Muscle of leg (tissue), 3 donors: ENCODE measurements at regions not wholly inside any gene's neighbourhood (a gene's known extent, or its start where the extent isn't known, plus 50 kb on each side); places are given as distances from the start of the nearest gene placed in this dataset.

Source experiments
- DNase-seq: peaks from one replicate; pipeline ENCODE4 v3.0.0; 2013
- H3K27ac ChIP-seq: one replicate; pipeline ENCODE4 v1.5.1; 2013; ENCODE audit warnings: mild to moderate bottlenecking, low read length, control low read depth
- H3K27me3 ChIP-seq: one replicate; pipeline ENCODE4 v1.6.1; 2013; ENCODE audit warnings: low read length; ENCODE audit not compliant: control insufficient read depth, insufficient read depth
- H3K36me3 ChIP-seq: one replicate; pipeline ENCODE4 v1.6.1; 2013; ENCODE audit warnings: low read length; ENCODE audit not compliant: control insufficient read depth, insufficient read depth
- H3K4me1 ChIP-seq: one replicate; pipeline ENCODE4 v1.6.1; 2013; ENCODE audit warnings: low read length; ENCODE audit not compliant: control insufficient read depth, insufficient read depth
- H3K4me3 ChIP-seq: one replicate; pipeline ENCODE4 v1.5.1; 2013; ENCODE audit warnings: low read length, control low read depth
- H3K9me3 ChIP-seq: replicated peaks from 2 replicates; pipeline ENCODE4 v1.6.1; 2013; ENCODE audit warnings: low read depth, low read length; ENCODE audit not compliant: control insufficient read depth
- WGBS: methylation state at CpG from one replicate; pipeline ENCODE4 v1.1.5; 2013; ENCODE audit warnings: missing lambda C conversion rate; ENCODE audit not compliant: insufficient coverage; 5-methylcytosine and 5-hydroxymethylcytosine counted together

DNA sequence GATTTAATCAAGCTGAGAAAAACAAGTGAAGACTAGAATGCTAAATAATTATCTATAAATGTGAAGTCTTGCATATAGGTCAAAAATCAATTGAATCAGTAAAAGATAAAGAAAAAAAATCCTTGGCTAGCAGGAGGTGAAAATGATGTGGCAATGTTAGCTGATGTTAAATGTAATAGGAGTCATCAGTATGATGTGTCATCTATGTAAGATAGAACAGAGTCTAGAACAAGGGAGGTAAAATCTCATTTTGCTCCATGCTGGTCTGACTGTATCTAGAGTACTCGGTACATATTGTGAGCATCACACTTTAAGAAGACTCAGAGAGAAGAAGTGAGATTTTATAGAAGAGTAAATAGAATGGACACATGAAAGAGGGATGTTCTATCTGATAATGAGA is 721.2 kb downstream of the ETS1 start:
- Histone ChIP-seq H3K4me3 (no peak overlapping the region), H3K36me3 (no peaks in the 10 kb centered on the region), H3K27me3 (no peaks in the 10 kb centered on the region), H3K9me3 (no peaks in the 10 kb centered on the region), H3K4me1 (peaks cover 2% of the 10 kb centered on the region), H3K27ac (no peak overlapping the region)
- no peak for DNase-seq
- WGBS, result no CpG with 5 or more reads among the region's 1 CpG

DNA sequence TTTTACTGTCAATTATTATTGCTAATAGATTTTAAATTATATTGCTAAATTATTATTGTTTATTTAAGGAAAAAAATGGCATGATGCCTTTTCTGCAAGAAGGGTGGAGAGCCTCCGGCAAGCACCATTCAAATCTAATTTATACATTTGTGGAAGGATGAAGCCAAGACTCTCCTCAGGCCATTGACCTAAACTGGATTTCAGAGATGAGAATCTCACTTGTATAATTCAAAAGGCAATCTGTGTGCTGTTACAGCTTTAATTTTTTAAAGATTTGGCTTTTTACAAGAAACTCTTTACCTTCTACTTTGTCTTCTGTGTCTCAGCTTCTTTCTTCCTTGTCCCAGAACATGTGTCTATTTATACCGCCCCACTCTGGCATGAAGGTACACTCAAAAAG is 722.5 kb downstream of the ETS1 start:
- WGBS, result no CpG with 5 or more reads among the region's 2 CpGs
- H3K27me3 ChIP-seq, result no peaks in the 10 kb centered on the region
- no peak overlapping the region for H3K4me3 ChIP-seq
- no peaks in the 10 kb centered on the region for H3K36me3 ChIP-seq
- H3K9me3 ChIP-seq, result no peaks in the 10 kb centered on the region
- H3K27ac ChIP-seq, result no peak overlapping the region
- peaks cover 2% of the 10 kb centered on the region for H3K4me1 ChIP-seq
- DNase-seq, result no peak

- no peaks in the 10 kb centered on the region for H3K36me3 ChIP-seq
- H3K4me3 ChIP-seq, result no peak overlapping the region
- H3K27ac ChIP-seq, result no peak overlapping the region
- no CpG with 5 or more reads among the region's 2 CpGs for WGBS
- peaks cover 4% of the 10 kb centered on the region for H3K4me1 ChIP-seq
- no peaks in the 10 kb centered on the region for H3K27me3 ChIP-seq
- DNase-seq, result no peak
- H3K9me3 ChIP-seq, result no peaks in the 10 kb centered on the region
Observed at GRCh38 chr11:127862406-127862805, 725.0 kb downstream of the ETS1 start.

- Histone ChIP-seq H3K36me3 (no peaks in the 10 kb centered on the region), H3K4me1 (peaks cover 4% of the 10 kb centered on the region), H3K27me3 (no peaks in the 10 kb centered on the region), H3K9me3 (no peaks in the 10 kb centered on the region), H3K4me3 (no peak overlapping the region), H3K27ac (no peak overlapping the region)
- WGBS, result 77% methylated on average over 5 of the region's 6 CpGs
- peak; percentile 13 for DNase-seq
Observed at GRCh38 chr11:127859941-127860354, 727.4 kb downstream of the ETS1 start.

DNA sequence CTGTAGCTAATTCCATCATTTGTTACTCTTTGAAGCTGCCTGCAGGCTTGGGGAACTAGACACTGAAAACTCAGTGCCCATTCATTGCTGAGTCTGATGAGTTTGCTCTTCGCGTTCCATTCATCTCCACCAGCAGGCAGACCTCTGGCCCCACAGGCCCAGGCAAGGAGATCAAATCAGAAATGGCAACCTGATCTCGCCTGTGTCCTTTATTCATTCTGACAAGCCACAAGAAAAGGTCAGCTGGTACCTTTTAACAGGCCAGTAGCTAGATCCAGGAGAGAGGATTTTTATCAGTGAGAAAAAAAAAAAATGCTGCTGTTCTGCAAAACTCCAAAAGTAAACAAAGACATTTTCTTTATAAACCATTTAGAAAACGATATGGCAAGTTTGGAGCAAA is 742.5 kb downstream of the ETS1 start:
- DNase-seq, result no peak
- H3K4me1 ChIP-seq, result no peaks in the 10 kb centered on the region
- no peaks in the 10 kb centered on the region for H3K9me3 ChIP-seq
- no peak overlapping the region for H3K4me3 ChIP-seq
- no peaks in the 10 kb centered on the region for H3K36me3 ChIP-seq
- no peaks in the 10 kb centered on the region for H3K27me3 ChIP-seq
- 33% methylated on average over 1 of the region's 4 CpGs for WGBS
- H3K27ac ChIP-seq, result no peak overlapping the region

DNA sequence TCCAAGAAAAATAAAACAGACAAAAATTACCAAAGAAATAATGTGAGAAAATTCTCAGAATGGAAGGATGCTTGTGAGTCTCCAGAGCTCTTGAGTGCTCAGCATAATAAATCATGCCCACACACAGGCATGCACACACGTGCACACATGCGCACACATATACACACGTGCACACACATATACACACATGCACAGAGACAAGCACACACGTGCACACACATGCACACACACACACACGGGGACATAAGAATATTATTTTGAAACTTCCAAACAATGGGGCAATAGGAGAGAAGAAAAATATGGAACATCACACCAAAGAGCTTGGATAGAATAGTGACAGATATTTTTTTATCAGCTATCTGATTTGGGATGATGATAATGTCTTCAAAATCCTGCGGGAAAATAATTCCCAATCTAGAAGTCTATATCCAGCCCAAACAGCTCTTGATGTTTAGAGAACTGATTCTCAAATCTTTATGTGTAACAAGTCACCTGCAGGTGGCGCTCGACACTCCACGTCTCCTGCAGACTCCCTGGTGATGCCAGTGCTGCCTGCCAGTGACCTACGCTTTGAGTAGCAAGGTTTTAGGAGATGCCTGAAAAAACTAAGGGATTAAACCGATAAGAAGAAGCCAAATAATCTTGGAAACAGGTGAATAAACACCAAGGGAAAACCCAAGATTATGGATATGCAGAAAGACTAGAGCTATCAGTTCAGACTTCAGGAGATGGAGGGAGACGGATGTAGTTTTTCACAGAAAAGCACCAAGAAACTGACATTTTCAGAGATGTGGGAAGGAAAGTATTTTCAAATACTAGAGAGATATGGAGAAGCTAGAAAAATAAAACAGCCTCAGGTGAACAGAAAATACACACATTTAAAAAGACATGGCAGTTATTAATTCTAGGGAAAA is 743.6 kb downstream of the ETS1 start:
- 4% methylated on average over 4 of the region's 12 CpGs for WGBS
- Histone ChIP-seq H3K4me1 (no peaks in the 10 kb centered on the region), H3K36me3 (no peaks in the 10 kb centered on the region), H3K9me3 (no peaks in the 10 kb centered on the region), H3K27ac (no peak overlapping the region), H3K27me3 (no peaks in the 10 kb centered on the region), H3K4me3 (no peak overlapping the region)
- peak; percentile 45 for DNase-seq

- Histone ChIP-seq H3K4me1 (no peaks in the 10 kb centered on the region), H3K36me3 (no peaks in the 10 kb centered on the region), H3K9me3 (no peaks in the 10 kb centered on the region), H3K27ac (no peak overlapping the region), H3K4me3 (no peak overlapping the region), H3K27me3 (no peaks in the 10 kb centered on the region)
- no peak for DNase-seq
- no CpG with 5 or more reads among the region's 4 CpGs for WGBS
Observed at GRCh38 chr11:127825183-127825582, 762.2 kb downstream of the ETS1 start.

DNA sequence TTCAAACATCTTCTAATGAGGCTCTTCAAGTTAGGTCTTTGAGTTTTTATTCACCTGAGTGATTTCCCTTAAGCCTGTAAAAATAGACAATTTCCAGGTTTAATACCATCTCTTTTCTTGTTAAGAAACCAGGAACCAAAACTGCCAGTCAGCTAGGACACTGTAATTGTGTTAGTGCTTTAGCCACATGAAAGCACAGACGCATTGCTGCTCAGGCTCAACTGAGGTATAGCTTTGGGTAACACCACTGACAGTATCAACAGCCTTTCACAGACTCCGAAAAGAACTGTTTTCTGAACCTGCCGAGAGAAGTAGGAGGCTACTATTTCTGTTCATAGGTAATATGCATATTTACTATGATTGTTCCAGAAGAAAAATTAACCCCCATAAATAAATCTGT is 768.7 kb downstream of the ETS1 start:
- no CpG with 5 or more reads among the region's 3 CpGs for WGBS
- Histone ChIP-seq H3K4me1 (no peaks in the 10 kb centered on the region), H3K9me3 (no peaks in the 10 kb centered on the region), H3K27ac (no peak overlapping the region), H3K4me3 (no peak overlapping the region), H3K36me3 (no peaks in the 10 kb centered on the region), H3K27me3 (no peaks in the 10 kb centered on the region)
- DNase-seq, result no peak

DNA sequence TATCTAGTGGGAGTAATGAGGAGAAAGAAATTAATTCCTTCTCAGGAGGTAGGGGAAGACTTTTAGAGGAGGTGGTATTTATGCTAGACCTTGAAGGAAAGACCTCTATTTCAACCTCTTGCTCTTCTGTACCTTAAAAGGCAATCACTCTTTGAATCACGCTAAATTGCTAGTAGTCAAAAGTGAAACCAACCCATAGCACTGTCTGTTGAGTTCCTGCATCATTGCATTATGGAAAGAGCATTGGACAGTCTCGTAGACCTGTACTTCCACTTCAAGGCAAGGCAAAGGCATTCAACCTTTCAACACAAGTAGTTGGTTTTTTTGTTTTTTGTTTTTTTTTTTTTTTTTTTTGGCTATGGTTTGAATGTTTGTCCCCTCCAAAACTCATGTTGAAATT is 770.4 kb downstream of the ETS1 start:
- 88% methylated on average over 1 of the region's 2 CpGs for WGBS
- DNase-seq, result no peak
- Histone ChIP-seq H3K4me3 (no peak overlapping the region), H3K4me1 (no peaks in the 10 kb centered on the region), H3K36me3 (no peaks in the 10 kb centered on the region), H3K9me3 (no peaks in the 10 kb centered on the region), H3K27ac (no peak overlapping the region), H3K27me3 (no peaks in the 10 kb centered on the region)

- H3K27ac ChIP-seq, result no peak overlapping the region
- H3K4me1 ChIP-seq, result no peaks in the 10 kb centered on the region
- DNase-seq, result no peak
- no peak overlapping the region for H3K4me3 ChIP-seq
- H3K27me3 ChIP-seq, result no peaks in the 10 kb centered on the region
- no peaks in the 10 kb centered on the region for H3K9me3 ChIP-seq
- no peaks in the 10 kb centered on the region for H3K36me3 ChIP-seq
Observed at GRCh38 chr11:127815331-127815730, 772.0 kb downstream of the ETS1 start.

DNA sequence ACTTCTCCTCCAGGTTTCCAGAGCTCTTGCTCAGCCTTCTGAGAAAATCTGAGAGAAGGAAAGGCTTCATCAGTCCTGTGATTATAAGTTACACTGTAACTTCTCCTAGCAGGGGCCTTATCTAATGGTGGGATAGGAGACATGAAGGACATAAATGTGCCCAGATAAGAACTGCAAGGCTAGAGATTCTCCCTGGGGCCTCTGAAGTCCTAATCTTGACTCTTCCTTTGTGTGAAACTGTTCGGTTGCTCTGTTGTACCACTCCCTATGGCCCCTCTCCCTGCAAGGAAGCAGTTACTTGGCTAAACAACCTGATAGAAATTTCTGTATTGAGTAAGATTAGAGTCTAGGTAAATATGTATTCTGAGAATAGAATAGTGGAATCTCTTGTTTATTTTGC is 780.9 kb downstream of the ETS1 start:
- Histone ChIP-seq H3K4me3 (no peak overlapping the region), H3K4me1 (no peaks in the 10 kb centered on the region), H3K9me3 (no peaks in the 10 kb centered on the region), H3K27me3 (no peaks in the 10 kb centered on the region), H3K36me3 (no peaks in the 10 kb centered on the region), H3K27ac (no peak overlapping the region)
- WGBS, result no CpG with 5 or more reads among the region's 1 CpG
- DNase-seq, result no peak
